ENCODE measurements at regions not wholly inside any gene's neighbourhood (a gene's known extent, or its start where the extent isn't known, plus 50 kb on each side); places are given as distances from the start of the nearest gene placed in this dataset.

- no peak for DNase-seq (ENCODE audit: low read depth in 2 of 3, low spot score in 2 of 3)
These were observed 323.9 kb downstream of the FOXA2 start for GRCh38 chr20:22260506-22260905.

DNA sequence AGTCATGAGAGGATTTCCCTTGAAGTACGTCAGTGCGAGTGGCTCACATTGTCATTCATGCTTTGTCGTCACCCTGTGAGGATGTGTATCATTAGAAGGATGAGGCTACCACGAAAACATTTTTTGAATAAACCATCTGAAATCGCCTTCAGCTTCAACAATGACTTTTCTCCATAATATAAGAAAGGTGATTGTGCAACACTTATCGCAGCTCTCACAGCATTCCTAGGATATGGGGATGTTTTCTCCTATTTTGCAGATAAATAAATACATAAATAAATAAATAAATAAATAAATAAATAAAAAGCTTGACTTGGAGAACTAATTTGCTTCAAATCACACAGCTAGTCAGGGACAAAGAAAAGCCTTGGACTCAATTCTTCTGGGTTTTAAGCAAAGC, 326.5 kb downstream of the FOXA2 start:
- no peak for DNase-seq (ENCODE audit: low read depth in 2 of 3, low spot score in 2 of 3)

DNA sequence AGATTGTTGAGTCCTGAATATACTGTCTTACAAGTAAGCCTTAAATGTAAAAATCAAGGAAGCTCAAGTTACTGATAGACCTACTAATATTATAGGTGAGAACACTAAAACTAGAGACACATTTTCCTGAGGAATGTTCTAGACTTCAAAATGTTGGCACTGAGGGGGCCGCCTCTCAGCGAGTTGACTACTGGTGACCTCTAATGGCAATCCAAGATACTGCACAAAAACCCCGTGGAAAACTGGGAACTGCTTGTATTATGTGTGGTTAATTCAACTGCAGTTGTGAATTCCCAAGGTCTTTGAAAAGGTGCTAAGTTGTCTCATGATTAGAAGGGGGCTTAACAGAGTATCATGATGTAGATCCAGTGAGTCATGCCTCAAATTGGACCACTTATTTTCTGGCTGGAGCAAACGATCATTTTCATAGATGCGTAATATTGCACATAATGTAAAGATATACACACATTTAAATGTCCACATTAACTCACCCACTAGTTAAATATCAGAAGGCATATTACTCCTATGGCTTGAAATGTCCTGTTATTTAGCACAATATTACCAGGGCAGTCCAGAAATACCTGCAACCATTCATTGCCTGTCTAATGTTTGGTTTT, 336.2 kb downstream of the FOXA2 start:
- no peak for DNase-seq (ENCODE audit: low read depth in 2 of 3, low spot score in 2 of 3)

GRCh38 chr20:22245139-22245538, 339.2 kb downstream of the FOXA2 start:
- DNase-seq (ENCODE audit: low read depth in 2 of 3, low spot score in 2 of 3) = no peak

- no peak for DNase-seq (ENCODE audit: low read depth in 2 of 3, low spot score in 2 of 3)
These were observed 341.3 kb downstream of the FOXA2 start for GRCh38 chr20:22243067-22243466.

DNA sequence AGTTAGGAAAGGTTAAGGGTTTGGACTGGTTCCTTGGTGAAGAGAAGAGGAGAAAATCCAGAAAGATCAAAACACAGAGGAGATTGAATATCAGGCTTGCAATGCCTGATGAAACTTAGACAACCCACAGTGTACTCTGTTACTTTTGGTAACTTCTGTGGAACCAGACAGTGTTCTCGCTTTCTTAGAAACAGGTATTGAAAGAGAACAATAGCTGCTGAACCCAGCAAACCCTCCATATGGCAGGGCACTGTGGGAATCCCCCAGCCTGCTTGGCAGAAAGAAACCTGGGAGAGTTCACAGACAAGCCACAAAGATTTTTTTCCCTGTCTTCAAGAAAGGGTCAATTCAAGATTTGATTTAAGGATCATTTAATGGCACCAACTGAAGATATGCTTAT, 342.8 kb downstream of the FOXA2 start:
- no peak for DNase-seq (ENCODE audit: low read depth in 2 of 3, low spot score in 2 of 3)

- no peak for DNase-seq (ENCODE audit: low read depth in 2 of 3, low spot score in 2 of 3)
These were observed 351.4 kb downstream of the FOXA2 start for GRCh38 chr20:22232923-22233322.

DNA sequence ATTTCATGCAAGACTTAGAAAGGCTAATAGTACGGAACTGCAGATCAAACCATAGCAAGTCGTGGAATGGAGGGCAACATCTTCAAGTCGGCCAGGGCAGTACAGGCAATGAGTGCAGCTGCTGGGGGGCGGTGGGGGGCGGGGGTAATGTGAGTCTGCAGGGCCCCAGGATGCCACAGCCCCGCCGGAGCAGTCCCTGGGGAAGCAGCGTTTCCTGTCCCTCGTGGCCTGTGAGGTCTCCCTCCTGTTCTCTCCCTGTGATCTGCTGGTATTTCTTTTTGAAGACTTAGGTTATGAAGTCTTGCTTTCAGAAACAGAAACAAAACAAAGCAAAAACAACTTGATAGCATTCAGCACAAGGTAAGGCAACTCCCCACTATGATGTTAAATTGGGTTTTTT, 351.9 kb downstream of the FOXA2 start:
- no peak for DNase-seq (ENCODE audit: low read depth in 2 of 3, low spot score in 2 of 3)

DNA sequence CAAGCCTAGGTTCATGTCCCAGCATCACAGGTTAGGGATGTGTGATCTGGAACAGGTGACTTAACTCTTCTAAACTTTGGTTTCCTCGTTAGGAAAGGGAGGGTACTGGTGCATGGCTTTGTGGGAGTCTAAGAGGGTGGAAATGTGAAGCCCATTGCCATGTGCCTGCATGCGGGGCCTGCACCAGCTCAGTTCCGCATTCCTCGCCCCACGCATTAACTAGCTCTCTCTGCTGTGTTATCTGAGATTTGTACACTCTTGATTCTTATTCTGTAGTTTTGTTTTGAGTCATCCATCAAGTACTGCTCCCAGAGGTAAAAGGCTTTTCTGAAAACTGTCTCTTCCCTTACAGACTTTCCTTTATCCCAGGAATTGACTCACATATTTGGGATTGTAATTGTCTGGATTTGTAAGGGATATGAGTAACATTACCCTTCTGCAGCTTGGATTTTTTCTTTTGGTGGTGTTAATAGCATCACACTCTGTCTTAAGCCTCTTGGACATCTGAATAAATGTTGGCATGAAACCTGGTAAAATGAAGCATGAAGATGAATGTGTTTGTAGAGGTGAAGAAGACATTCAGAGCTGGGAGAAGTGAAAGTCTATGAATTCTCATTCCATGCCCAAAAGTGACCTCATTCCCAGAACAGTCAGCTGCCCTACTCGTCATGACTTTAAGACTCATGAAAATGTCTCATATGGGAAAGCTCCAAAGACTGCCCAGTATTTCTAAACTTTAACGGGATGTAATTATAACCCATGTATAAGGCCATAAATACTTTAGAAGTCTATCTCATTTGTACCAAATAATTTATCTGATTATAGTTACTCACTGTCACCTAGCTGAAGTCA, 357.3 kb downstream of the FOXA2 start:
- DNase-seq (ENCODE audit: low read depth in 2 of 3, low spot score in 2 of 3) = no peak

DNA sequence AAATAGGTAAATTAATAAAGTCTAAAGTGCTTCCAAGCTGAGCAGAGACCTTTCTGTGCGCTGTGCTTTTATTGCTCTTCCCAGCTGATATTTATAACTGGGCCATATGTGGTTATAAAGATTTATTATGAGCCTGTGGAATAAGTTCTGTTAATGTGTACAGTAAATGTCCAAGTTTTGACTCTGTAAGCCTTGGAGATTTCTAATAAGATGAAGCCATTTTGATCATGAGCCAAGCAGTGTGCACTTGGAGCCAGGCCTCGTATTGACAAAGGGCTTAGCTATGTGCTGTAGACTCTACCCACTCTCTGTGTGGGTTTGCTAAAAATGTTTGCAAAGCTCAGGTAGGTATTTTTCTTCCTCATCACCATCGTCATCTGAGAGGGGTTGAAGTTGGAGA, 361.1 kb downstream of the FOXA2 start:
- DNase-seq (ENCODE audit: low read depth in 2 of 3, low spot score in 2 of 3) = no peak

- DNase-seq (ENCODE audit: low read depth in 2 of 3, low spot score in 2 of 3) = no peak
These were observed 366.5 kb downstream of the FOXA2 start for GRCh38 chr20:22217712-22218352.

GRCh38 chr20:22216984-22217383, 367.4 kb downstream of the FOXA2 start:
- no peak for DNase-seq (ENCODE audit: low read depth in 2 of 3, low spot score in 2 of 3)

- DNase-seq (ENCODE audit: low read depth in 2 of 3, low spot score in 2 of 3) = no peak
These were observed 370.1 kb downstream of the FOXA2 start for GRCh38 chr20:22214296-22214695.

- no peak for DNase-seq (ENCODE audit: low read depth in 2 of 3, low spot score in 2 of 3)
These were observed 371.1 kb downstream of the FOXA2 start for GRCh38 chr20:22213271-22213670.

DNA sequence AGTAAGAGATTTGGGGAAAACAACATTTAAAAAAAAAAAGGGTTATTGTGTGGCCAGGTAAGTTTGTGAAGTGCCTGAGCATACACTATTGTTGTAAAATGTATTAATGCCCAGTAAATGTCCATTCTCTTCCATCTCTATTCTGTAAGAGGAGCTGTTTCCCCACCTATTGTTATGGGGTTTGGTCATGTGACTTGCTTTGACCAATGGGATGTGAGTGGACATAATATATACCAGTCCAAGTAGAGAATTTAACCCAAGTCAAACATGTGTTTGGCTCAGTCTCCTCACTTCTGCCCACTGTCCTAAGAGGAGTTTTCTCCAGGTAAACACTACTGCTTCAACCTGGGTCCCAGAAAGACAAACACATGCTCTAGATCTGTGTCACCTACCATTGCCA, 377.1 kb downstream of the FOXA2 start:
- no peak for DNase-seq (ENCODE audit: low read depth in 2 of 3, low spot score in 2 of 3)

GRCh38 chr20:22204801-22205200, 379.6 kb downstream of the FOXA2 start:
- no peak for DNase-seq (ENCODE audit: low read depth in 2 of 3, low spot score in 2 of 3)

DNA sequence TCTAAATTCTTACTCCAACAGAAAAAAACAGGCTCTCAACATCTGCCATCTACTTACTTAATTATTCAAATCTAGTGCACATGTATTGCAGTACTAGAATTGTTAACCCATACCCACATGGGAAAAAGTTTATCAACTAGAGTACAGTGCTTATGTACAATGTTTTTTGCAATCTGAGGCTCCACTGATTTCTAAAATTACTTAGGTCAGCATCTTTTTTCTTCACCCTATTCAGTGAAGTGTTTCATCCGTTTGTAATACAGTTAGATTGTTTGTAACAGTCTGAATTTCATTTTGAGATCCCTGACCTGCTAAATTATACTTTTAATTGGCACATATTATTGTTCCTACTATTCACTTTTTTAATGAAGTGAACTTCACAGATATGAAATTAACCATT, 402.2 kb downstream of the FOXA2 start:
- no peak for DNase-seq (ENCODE audit: low read depth in 2 of 3, low spot score in 2 of 3)

DNA sequence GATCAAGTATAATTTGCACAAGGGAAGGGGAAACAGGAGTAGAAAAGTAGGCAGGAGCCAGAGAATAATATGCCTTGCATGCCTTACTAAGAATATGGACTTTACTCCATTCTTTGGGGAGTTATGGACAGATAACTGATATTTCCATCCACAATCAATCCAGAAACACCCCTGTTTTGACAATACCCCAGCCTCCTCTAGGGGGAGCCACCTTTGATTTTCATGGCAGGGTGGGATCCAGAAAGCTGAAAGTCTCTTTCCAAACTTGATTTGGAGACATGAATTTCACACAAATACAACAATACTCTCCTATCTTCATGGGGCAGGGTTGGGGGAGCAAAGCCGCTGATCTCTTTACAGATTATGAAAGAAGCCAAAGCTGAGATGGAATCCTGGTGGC, 404.1 kb downstream of the FOXA2 start:
- DNase-seq (ENCODE audit: low read depth in 2 of 3, low spot score in 2 of 3) = no peak

- no peak for DNase-seq (ENCODE audit: low read depth in 2 of 3, low spot score in 2 of 3)
These were observed 424.2 kb downstream of the FOXA2 start for GRCh38 chr20:22160101-22160652.

- no peak for DNase-seq (ENCODE audit: low read depth in 2 of 3, low spot score in 2 of 3)
These were observed 425.1 kb downstream of the FOXA2 start for GRCh38 chr20:22159276-22159675.

DNA sequence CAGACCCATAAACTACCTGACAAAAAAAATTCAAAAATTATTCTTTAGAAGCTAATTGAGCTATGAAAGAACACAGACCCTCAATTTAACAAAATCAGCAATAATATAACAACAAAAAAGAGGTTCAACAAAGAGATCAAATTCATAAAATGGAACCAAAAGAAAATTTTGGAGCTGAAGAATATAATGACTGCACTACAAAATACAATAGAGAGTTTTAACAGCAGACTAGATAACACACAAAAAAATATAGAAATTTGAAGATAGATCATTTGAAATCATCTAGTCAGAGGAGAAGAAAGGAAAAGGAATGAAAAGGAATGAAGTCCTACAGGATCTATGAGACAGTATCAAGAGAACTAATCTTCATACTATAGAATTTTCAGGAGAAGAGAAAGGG, 422.1 kb downstream of the PAX1 start:
- no peak for DNase-seq (ENCODE audit: low read depth in 2 of 3, low spot score in 2 of 3)

Measured in hematopoietic multipotent progenitor cell (in vitro differentiated cells).